ENCODE measurements at regions not wholly inside any gene's neighbourhood (a gene's known extent, or its start where the extent isn't known, plus 50 kb on each side); places are given as distances from the start of the nearest gene placed in this dataset.

DNA sequence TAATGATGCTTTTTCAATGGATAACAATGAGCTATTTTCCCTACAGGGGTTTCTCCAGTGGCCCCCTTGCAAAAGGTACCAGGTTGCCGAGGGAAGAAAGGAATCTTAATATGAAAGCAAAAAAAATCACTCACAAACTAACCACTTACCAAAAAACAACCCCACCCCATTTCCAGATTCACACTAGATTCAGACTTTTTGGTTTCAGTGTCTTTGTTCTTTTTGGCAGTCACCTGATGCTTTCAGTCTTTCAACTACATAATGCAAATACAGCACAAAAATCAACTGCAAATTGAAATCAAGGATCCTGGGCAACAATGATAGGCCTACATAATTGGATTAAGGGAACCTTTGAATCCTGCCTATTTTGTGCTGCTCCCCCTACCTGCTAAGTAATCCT is 71.1 kb upstream of the RAP2B start:
- TF ChIP-seq EZH2phosphoT487 (IDR thresholded peaks at IDR 0.05; ENCODE audit: low read depth): no peak
- TF ChIP-seq, protein P1, sequence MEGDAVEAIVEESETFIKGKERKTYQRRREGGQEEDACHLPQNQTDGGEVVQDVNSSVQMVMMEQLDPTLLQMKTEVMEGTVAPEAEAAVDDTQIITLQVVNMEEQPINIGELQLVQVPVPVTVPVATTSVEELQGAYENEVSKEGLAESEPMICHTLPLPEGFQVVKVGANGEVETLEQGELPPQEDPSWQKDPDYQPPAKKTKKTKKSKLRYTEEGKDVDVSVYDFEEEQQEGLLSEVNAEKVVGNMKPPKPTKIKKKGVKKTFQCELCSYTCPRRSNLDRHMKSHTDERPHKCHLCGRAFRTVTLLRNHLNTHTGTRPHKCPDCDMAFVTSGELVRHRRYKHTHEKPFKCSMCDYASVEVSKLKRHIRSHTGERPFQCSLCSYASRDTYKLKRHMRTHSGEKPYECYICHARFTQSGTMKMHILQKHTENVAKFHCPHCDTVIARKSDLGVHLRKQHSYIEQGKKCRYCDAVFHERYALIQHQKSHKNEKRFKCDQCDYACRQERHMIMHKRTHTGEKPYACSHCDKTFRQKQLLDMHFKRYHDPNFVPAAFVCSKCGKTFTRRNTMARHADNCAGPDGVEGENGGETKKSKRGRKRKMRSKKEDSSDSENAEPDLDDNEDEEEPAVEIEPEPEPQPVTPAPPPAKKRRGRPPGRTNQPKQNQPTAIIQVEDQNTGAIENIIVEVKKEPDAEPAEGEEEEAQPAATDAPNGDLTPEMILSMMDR (IDR thresholded peaks at IDR 0.05; ENCODE audit: low read depth, low read length): no peak
